ELF-1 (cell line): ENCODE measurements at regions not wholly inside any gene's neighbourhood (a gene's known extent, or its start where the extent isn't known, plus 50 kb on each side); places are given as distances from the start of the nearest gene placed in this dataset.
"Not testable (repeated sequence)": the region's sequence is repeated elsewhere in the genome, so short reads cannot be mapped to it uniquely, and the experiment has no call there.

Experiments
- DNase-seq: peaks from one replicate; pipeline ENCODE4 v3.0.0-alpha.2; 2016; ENCODE audit warnings: low read depth, low spot score

GRCh38 chr14:21852775-21853174 lies 179.2 kb upstream of the OR4E1 start:
- no peak for DNase-seq

GRCh38 chr14:21852061-21852664 lies 178.5 kb upstream of the OR4E1 start:
- peak; percentile 19 for DNase-seq

- DNase-seq, result not testable (repeated sequence)
Observed at GRCh38 chr14:21846902-21847301, 173.3 kb upstream of the OR4E1 start.

- peak; percentile 26 for DNase-seq
Observed at GRCh38 chr14:21846227-21846885, 172.7 kb upstream of the OR4E1 start.

- DNase-seq, result no peak
Observed at GRCh38 chr14:21840765-21841164, 167.1 kb upstream of the OR4E1 start.

GRCh38 chr14:21833836-21834235 lies 160.2 kb upstream of the OR4E1 start:
- DNase-seq, result no peak

GRCh38 chr14:21825845-21826244 lies 152.2 kb upstream of the OR4E1 start:
- DNase-seq, result no peak

GRCh38 chr14:21825149-21825743 lies 151.6 kb upstream of the OR4E1 start:
- peak; percentile 14 for DNase-seq

- no peak for DNase-seq
Observed at GRCh38 chr14:21822109-21822508, 148.5 kb upstream of the OR4E1 start.

- no peak for DNase-seq
Observed at GRCh38 chr14:21820631-21821030, 147.0 kb upstream of the OR4E1 start.

GRCh38 chr14:21819891-21820290 lies 146.3 kb upstream of the OR4E1 start:
- not testable (repeated sequence) for DNase-seq

GRCh38 chr14:21817010-21817409 lies 143.4 kb upstream of the OR4E1 start:
- not testable (repeated sequence) for DNase-seq

- DNase-seq, result no peak
Observed at GRCh38 chr14:21807975-21808374, 134.4 kb upstream of the OR4E1 start.

GRCh38 chr14:21804981-21805380 lies 131.4 kb upstream of the OR4E1 start:
- DNase-seq, result no peak

- DNase-seq, result no peak
Observed at GRCh38 chr14:21802441-21802840, 128.8 kb upstream of the OR4E1 start.

- no peak for DNase-seq
Observed at GRCh38 chr14:21796916-21797315, 123.3 kb upstream of the OR4E1 start.

- DNase-seq, result no peak
Observed at GRCh38 chr14:21795456-21795855, 121.8 kb upstream of the OR4E1 start.

- DNase-seq, result no peak
Observed at GRCh38 chr14:21791749-21792148, 118.1 kb upstream of the OR4E1 start.

GRCh38 chr14:21788687-21789086 lies 115.1 kb upstream of the OR4E1 start:
- not testable (repeated sequence) for DNase-seq

- DNase-seq, result not testable (repeated sequence)
Observed at GRCh38 chr14:21787242-21787641, 113.6 kb upstream of the OR4E1 start.

GRCh38 chr14:21781543-21781942 lies 107.9 kb upstream of the OR4E1 start:
- no peak for DNase-seq

GRCh38 chr14:21780429-21781084 lies 106.9 kb upstream of the OR4E1 start:
- no peak for DNase-seq

- DNase-seq, result peak; percentile 7
Observed at GRCh38 chr14:21771671-21772070, 98.1 kb upstream of the OR4E1 start.
